ENCODE measurements at regions not wholly inside any gene's neighbourhood (a gene's known extent, or its start where the extent isn't known, plus 50 kb on each side); places are given as distances from the start of the nearest gene placed in this dataset.

GRCh38 chr3:117473981-117474538, 764.5 kb downstream of the TUSC7 start:
- no peak overlapping the region for H2AFZ ChIP-seq (ENCODE audit: low read depth, low read length)
- TF ChIP-seq CTCF (IDR thresholded peaks at IDR 0.05; ENCODE audit: insufficient read depth, low read depth, low read length), result no peak
- TF ChIP-seq EZH2 (IDR thresholded peaks at IDR 0.05; ENCODE audit: insufficient read depth, low read length), result no peak

GRCh38 chr3:117476572-117476971, 767.0 kb downstream of the TUSC7 start:
- Histone ChIP-seq H4K20me1 (ENCODE audit: insufficient read depth, low read length) (no peaks in the 10 kb centered on the region), H3K27me3 (ENCODE audit: insufficient read depth, low read length) (no peaks in the 10 kb centered on the region), H3K36me3 (ENCODE audit: insufficient read depth, low read length) (no peaks in the 10 kb centered on the region), H3K9me3 (ENCODE audit: insufficient read depth, low read depth, low read length) (no peaks in the 10 kb centered on the region), H3K4me2 (ENCODE audit: low read length) (no peak overlapping the region), H2AFZ (ENCODE audit: low read depth, low read length) (no peak overlapping the region), H3K27ac (ENCODE audit: low read depth, low read length) (no peak overlapping the region), H3K9ac (ENCODE audit: low read length) (no peak overlapping the region), H3K79me2 (ENCODE audit: insufficient read depth, low read length) (no peaks in the 10 kb centered on the region), H3K4me1 (ENCODE audit: insufficient read depth, low read length) (no peaks in the 10 kb centered on the region), H3K4me3 (ENCODE audit: insufficient read depth, low read depth, low read length) (no peak overlapping the region)
- H3K27ac Mint-ChIP-seq (ENCODE audit: unreplicated experiment), result no peak overlapping the region
- FAIRE-seq, result no peak
- TF ChIP-seq CTCF (IDR thresholded peaks at IDR 0.05; ENCODE audit: insufficient read depth, low read depth, low read length), result no peak
- TF ChIP-seq EZH2 (IDR thresholded peaks at IDR 0.05; ENCODE audit: insufficient read depth, low read length), result no peak
- no peak overlapping the region for H3K4me3 Mint-ChIP-seq (ENCODE audit: unreplicated experiment)
- no peaks in the 10 kb centered on the region for H3K36me3 Mint-ChIP-seq (ENCODE audit: low read depth, unreplicated experiment)
- H3K9me3 Mint-ChIP-seq (ENCODE audit: unreplicated experiment), result no peaks in the 10 kb centered on the region
- no peak for DNase-seq (ENCODE audit: low read depth)
- H3K27me3 Mint-ChIP-seq (ENCODE audit: low read depth, unreplicated experiment), result no peaks in the 10 kb centered on the region
- no peaks in the 10 kb centered on the region for H3K4me1 Mint-ChIP-seq (ENCODE audit: low read depth, unreplicated experiment)

More at GRCh38 chr3:117473981-117474538, 764.5 kb downstream of the TUSC7 start:
- H3K36me3 ChIP-seq (ENCODE audit: insufficient read depth, low read length), result no peaks in the 10 kb centered on the region
- Mint-ChIP-seq H3K27ac (ENCODE audit: unreplicated experiment) (no peak overlapping the region), H3K36me3 (ENCODE audit: low read depth, unreplicated experiment) (no peaks in the 10 kb centered on the region), H3K4me3 (ENCODE audit: unreplicated experiment) (no peak overlapping the region), H3K27me3 (ENCODE audit: low read depth, unreplicated experiment) (no peaks in the 10 kb centered on the region), H3K9me3 (ENCODE audit: unreplicated experiment) (no peaks in the 10 kb centered on the region), H3K4me1 (ENCODE audit: low read depth, unreplicated experiment) (no peaks in the 10 kb centered on the region)
- H3K4me2 ChIP-seq (ENCODE audit: low read length), result no peak overlapping the region
- H4K20me1 ChIP-seq (ENCODE audit: insufficient read depth, low read length), result no peaks in the 10 kb centered on the region
- DNase-seq (ENCODE audit: low read depth) (no peak), FAIRE-seq (no peak)
- no peaks in the 10 kb centered on the region for H3K79me2 ChIP-seq (ENCODE audit: insufficient read depth, low read length)
- H3K4me1 ChIP-seq (ENCODE audit: insufficient read depth, low read length), result no peaks in the 10 kb centered on the region
- no peaks in the 10 kb centered on the region for H3K9me3 ChIP-seq (ENCODE audit: insufficient read depth, low read depth, low read length)
- H3K4me3 ChIP-seq (ENCODE audit: insufficient read depth, low read depth, low read length), result no peak overlapping the region
- H3K27ac ChIP-seq (ENCODE audit: low read depth, low read length), result no peak overlapping the region
- H3K27me3 ChIP-seq (ENCODE audit: insufficient read depth, low read length), result no peaks in the 10 kb centered on the region
- H3K9ac ChIP-seq (ENCODE audit: low read length), result no peak overlapping the region

- no peaks in the 10 kb centered on the region for H3K36me3 ChIP-seq (ENCODE audit: insufficient read depth, low read length)
- no peaks in the 10 kb centered on the region for H3K27me3 ChIP-seq (ENCODE audit: insufficient read depth, low read length)
- no peak for DNase-seq (ENCODE audit: low read depth)
- no peaks in the 10 kb centered on the region for H3K36me3 Mint-ChIP-seq (ENCODE audit: low read depth, unreplicated experiment)
- H3K27me3 Mint-ChIP-seq (ENCODE audit: low read depth, unreplicated experiment), result no peaks in the 10 kb centered on the region
- H3K9me3 ChIP-seq (ENCODE audit: insufficient read depth, low read depth, low read length), result no peaks in the 10 kb centered on the region
- H3K4me3 ChIP-seq (ENCODE audit: insufficient read depth, low read depth, low read length), result no peak overlapping the region
- no peaks in the 10 kb centered on the region for H3K9me3 Mint-ChIP-seq (ENCODE audit: unreplicated experiment)
- H4K20me1 ChIP-seq (ENCODE audit: insufficient read depth, low read length), result no peaks in the 10 kb centered on the region
- no peak for FAIRE-seq
- H3K27ac Mint-ChIP-seq (ENCODE audit: unreplicated experiment), result no peak overlapping the region
- H3K27ac ChIP-seq (ENCODE audit: low read depth, low read length), result no peak overlapping the region
- H3K4me3 Mint-ChIP-seq (ENCODE audit: unreplicated experiment), result no peak overlapping the region
- H3K4me1 Mint-ChIP-seq (ENCODE audit: low read depth, unreplicated experiment), result no peaks in the 10 kb centered on the region
- no peaks in the 10 kb centered on the region for H3K79me2 ChIP-seq (ENCODE audit: insufficient read depth, low read length)
- H2AFZ ChIP-seq (ENCODE audit: low read depth, low read length), result no peak overlapping the region
- no peak overlapping the region for H3K9ac ChIP-seq (ENCODE audit: low read length)
- no peak overlapping the region for H3K4me2 ChIP-seq (ENCODE audit: low read length)
- H3K4me1 ChIP-seq (ENCODE audit: insufficient read depth, low read length), result no peaks in the 10 kb centered on the region
- no peak for TF ChIP-seq EZH2 (IDR thresholded peaks at IDR 0.05; ENCODE audit: insufficient read depth, low read length)
- no peak for TF ChIP-seq CTCF (IDR thresholded peaks at IDR 0.05; ENCODE audit: insufficient read depth, low read depth, low read length)
These were observed 767.7 kb downstream of the TUSC7 start for GRCh38 chr3:117477214-117477755.

All from astrocyte (in vitro differentiated cells and primary cell).